HepG2 (cell line): ENCODE measurements at regions not wholly inside any gene's neighbourhood (a gene's known extent, or its start where the extent isn't known, plus 50 kb on each side); places are given as distances from the start of the nearest gene placed in this dataset.

Source experiments
- ATAC-seq: fragments of 200-7000 bp; cut with Tn5 transposase; 3 replicates; pipeline ENCODE4 v1.9.1; 2020; ENCODE audit warnings: mild to moderate bottlenecking, moderate library complexity
- BruUV-seq: library from RNA; stranded (reverse); fragments of 400-500 nt; replicated peaks from 2 replicates; lab custom pipeline; 2021; lab: Mats Ljungman, UMichigan
- CTCF ChIA-PET: fragments of 300-600 bp; formaldehyde crosslinking; extraction: SDS; loops from one replicate; lab custom pipeline; 2021; ENCODE audit warnings: low total read pairs, inconsistent platforms, low intra/inter-chr PET ratio; lab: Yijun Ruan, JAX
- POLR2A ChIA-PET: fragments of 350-600 bp; sonication (Branson Sonifier 250); formaldehyde crosslinking; loops from one replicate; lab custom pipeline; 2020; ENCODE audit warnings: antibody characterized with exemption, inconsistent platforms; lab: Yijun Ruan, JAX
- DNase-seq: peaks from one replicate; pipeline ENCODE4 v3.0.0-alpha.2; 2015; ENCODE audit warnings: low spot score
- FAIRE-seq: peaks from 3 replicates; lab custom pipeline; 2011; peaks lifted over from hg19 to GRCh38; lab: Jason Lieb, UNC
- H2AFZ ChIP-seq: one replicate; pipeline ENCODE4 v1.6.1; 2011; ENCODE audit warnings: low read length, inconsistent platforms
- H3K27ac ChIP-seq: fragments of 300-600 bp; 3 replicates; pipeline ENCODE4 v1.8.0; 2011; ENCODE audit warnings: mixed run types, mild to moderate bottlenecking, mixed read lengths, low read length, inconsistent platforms; ENCODE audit not compliant: insufficient read depth; ENCODE audit errors: extremely low read length
- H3K27me3 ChIP-seq, 2 experiments: fragments of 200-600 bp in 1 of 2; 2 replicates in 1 of 2; 3 replicates in 1 of 2; pipeline versions ENCODE4 v1.6.0 to v1.8.0; 2011; ENCODE audit warnings: low read length in 2 of 2, mild to moderate bottlenecking in 2 of 2, moderate library complexity in 2 of 2, inconsistent platforms in 1 of 2; ENCODE audit not compliant: insufficient read depth in 2 of 2, control insufficient read depth in 1 of 2
- H3K36me3 ChIP-seq, 2 experiments: fragments of 200-600 bp in 1 of 2; replicated peaks in 1 of 2; 2 replicates in 1 of 2; 3 replicates in 1 of 2; pipeline versions ENCODE4 v1.5.1 to v1.8.0; 2011; ENCODE audit warnings: low read length in 2 of 2, inconsistent platforms in 1 of 2; ENCODE audit not compliant: insufficient read depth in 2 of 2, control insufficient read depth in 1 of 2
- H3K4me1 ChIP-seq: 2 replicates; pipeline ENCODE4 v1.5.1; 2012; ENCODE audit warnings: low read length, inconsistent platforms; ENCODE audit not compliant: insufficient read depth
- H3K4me2 ChIP-seq: 2 replicates; pipeline ENCODE4 v1.6.0; 2011; ENCODE audit warnings: low read depth, low read length, inconsistent platforms
- H3K4me3 ChIP-seq, 3 experiments: fragments of 200-600 bp in 1 of 3; sonication (generic), shearing (Covaris generic) in 1 of 3; replicated peaks in 1 of 3; 2 replicates each; pipeline ENCODE4 v1.5.1; 2011 to 2016; ENCODE audit warnings: low read length in 3 of 3, inconsistent platforms in 2 of 3, low read depth in 2 of 3, mild to moderate bottlenecking in 2 of 3, control low read depth in 1 of 3, mixed read lengths in 1 of 3; ENCODE audit not compliant: insufficient read depth in 1 of 3
- H3K79me2 ChIP-seq: one replicate; pipeline ENCODE4 v1.6.1; 2011; ENCODE audit warnings: low read length, inconsistent platforms; ENCODE audit not compliant: insufficient read depth
- H3K9ac ChIP-seq: 2 replicates; pipeline ENCODE4 v1.6.0; 2011; ENCODE audit warnings: mild to moderate bottlenecking, low read depth, low read length, inconsistent platforms; ENCODE audit not compliant: insufficient read depth
- H3K9me3 ChIP-seq: 2 replicates; pipeline ENCODE4 v1.5.1; 2012; ENCODE audit warnings: mild to moderate bottlenecking, low read length
- H4K20me1 ChIP-seq: 2 replicates; pipeline ENCODE4 v1.6.0; 2011; ENCODE audit warnings: inconsistent platforms, mild to moderate bottlenecking, low read length, moderate library complexity; ENCODE audit not compliant: insufficient read depth
- DR1 ChIP-seq: sonication (generic); formaldehyde crosslinking; IDR thresholded peaks from 2 replicates; pipeline ENCODE4 v1.8.0; 2021; ENCODE audit warnings: mild to moderate bottlenecking, missing genetic modification reagents, inconsistent platforms
- HOXD1 ChIP-seq: sonication (generic); formaldehyde crosslinking; IDR thresholded peaks from 2 replicates; pipeline ENCODE4 v1.5.0; 2020; ENCODE audit warnings: missing genetic modification reagents
- JDP2 ChIP-seq: sonication (generic); formaldehyde crosslinking; IDR thresholded peaks from 2 replicates; pipeline ENCODE4 v1.8.1; 2022; ENCODE audit warnings: missing genetic modification reagents, borderline replicate concordance
- KMT2A ChIP-seq: sonication (generic); formaldehyde crosslinking; IDR thresholded peaks from 2 replicates; pipeline ENCODE4 v1.4.0; 2020; ENCODE audit warnings: missing genetic modification reagents
- PHF5A ChIP-seq: IDR thresholded peaks from one replicate; pipeline ENCODE4 v1.6.1; 2018; ENCODE audit warnings: low read depth, missing genetic modification reagents; ENCODE audit not compliant: unreplicated experiment
- XRCC5 ChIP-seq: fragments of 200-400 bp; formaldehyde crosslinking; optimal IDR thresholded peaks from 2 replicates; pipeline ENCODE3; 2017; ENCODE audit warnings: mild to moderate bottlenecking, low read length
- ZNF496 ChIP-seq: sonication (generic); formaldehyde crosslinking; IDR thresholded peaks from 2 replicates; pipeline ENCODE4 v1.8.1; 2023; ENCODE audit warnings: mild to moderate bottlenecking, moderate library complexity, missing genetic modification reagents; ENCODE audit not compliant: insufficient replicate concordance
- ZNF501 ChIP-seq: sonication (generic); formaldehyde crosslinking; IDR thresholded peaks from 2 replicates; pipeline ENCODE4 v1.5.1; 2020; ENCODE audit warnings: mild to moderate bottlenecking, moderate library complexity, missing genetic modification reagents
- WGBS: methylation state at CpG from one replicate; pipeline ENCODE4 v1.1.6; 2017; ENCODE audit warnings: low lambda C conversion rate; 5-methylcytosine and 5-hydroxymethylcytosine counted together
- in situ Hi-C: cut with HindIII; loops from 2 replicates; pipeline ENCODE4 v1.10.0; 2017; ENCODE audit warnings: low pct_unique_long_range_greater_than_20kb; ENCODE audit not compliant: extremely low pct_ligation_motif_present
- intact Hi-C: fragments of 100-400 bp; cut with micrococcal nuclease; formaldehyde crosslinking; loops from one replicate; pipeline ENCODE4 v1.10.0; 2022; ENCODE audit not compliant: unreplicated experiment
- TF ChIP-seq, protein P1 (sequence below): sonication (generic); formaldehyde crosslinking; IDR thresholded peaks from 2 replicates; pipeline ENCODE4 v1.5.1; 2020; ENCODE audit warnings: missing genetic modification reagents, mild to moderate bottlenecking, borderline replicate concordance
- TF ChIP-seq, protein P2 (sequence below): sonication (generic); formaldehyde crosslinking; IDR thresholded peaks from 2 replicates; pipeline ENCODE4 v1.4.0; 2020; ENCODE audit warnings: mild to moderate bottlenecking, missing genetic modification reagents

DNA sequence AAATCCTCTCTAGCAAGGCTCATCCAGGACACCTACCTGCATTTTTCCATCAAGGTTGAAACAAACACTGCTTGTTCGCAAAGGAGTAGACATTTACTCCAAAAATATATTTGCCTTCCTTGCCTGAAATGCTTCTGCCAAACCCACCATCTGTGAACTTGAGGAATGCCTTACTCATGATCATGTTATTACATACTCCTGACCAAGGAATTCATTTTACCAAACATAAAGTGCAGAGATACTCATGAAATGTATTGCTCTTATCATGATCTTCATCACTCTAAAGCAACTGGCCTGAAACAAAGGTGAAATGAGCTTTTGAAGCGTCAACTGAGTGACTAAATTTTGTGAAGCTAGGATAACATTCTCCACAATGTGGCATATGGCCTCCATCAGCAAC is 243.1 kb upstream of the CCDC179 start:
- FAIRE-seq: no peak

DNA sequence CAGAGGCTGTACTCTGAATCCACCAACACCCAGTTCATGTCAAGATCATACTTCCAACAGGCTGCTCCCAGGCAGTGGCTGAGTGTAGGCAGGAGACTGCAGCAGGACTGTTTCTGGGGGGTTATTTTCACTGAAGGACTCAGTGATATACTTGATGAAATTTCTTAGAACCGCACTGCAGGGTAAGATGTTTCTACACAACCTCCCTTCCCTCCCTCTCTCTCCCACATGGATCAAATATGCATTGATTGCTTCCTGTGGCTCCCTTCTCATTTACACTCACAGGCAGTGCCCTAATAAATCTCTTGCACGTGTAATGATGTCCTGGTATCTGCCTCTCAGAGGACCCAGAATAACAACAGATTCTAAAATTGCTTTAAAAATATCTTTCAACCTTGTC is 251.3 kb upstream of the CCDC179 start:
- BruUV-seq: no TSS peak
- ATAC-seq: no peak
- DNase-seq: no peak
- 66% methylated on average over 2 of the region's 2 CpGs for WGBS
- FAIRE-seq: no peak
- H4K20me1 ChIP-seq: no peaks in the 10 kb centered on the region
- H3K27ac ChIP-seq: no peak overlapping the region
- no peaks in the 10 kb centered on the region for H3K9me3 ChIP-seq
- CTCF ChIA-PET: no interaction called here
- no peak overlapping the region for H2AFZ ChIP-seq
- POLR2A ChIA-PET: no interaction called here
- intact Hi-C loops (no loop called here), in situ Hi-C loops (loop anchor here (25.0 kb wide), 1 partner anchor 1276 kb away; no protein-coding TSS in a partner anchor)
- H3K4me1 ChIP-seq: peaks cover 13% of the 10 kb centered on the region
- no peak for TF ChIP-seq ZNF501 (CRISPR knock-in tag)
- no peak for TF ChIP-seq ZNF496 (CRISPR knock-in tag)
- TF ChIP-seq JDP2: no peak
- no peak for TF ChIP-seq DR1 (CRISPR knock-in tag)
- no peak for TF ChIP-seq KMT2A
- TF ChIP-seq, protein P1, sequence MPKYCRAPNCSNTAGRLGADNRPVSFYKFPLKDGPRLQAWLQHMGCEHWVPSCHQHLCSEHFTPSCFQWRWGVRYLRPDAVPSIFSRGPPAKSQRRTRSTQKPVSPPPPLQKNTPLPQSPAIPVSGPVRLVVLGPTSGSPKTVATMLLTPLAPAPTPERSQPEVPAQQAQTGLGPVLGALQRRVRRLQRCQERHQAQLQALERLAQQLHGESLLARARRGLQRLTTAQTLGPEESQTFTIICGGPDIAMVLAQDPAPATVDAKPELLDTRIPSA (CRISPR knock-in tag): no peak
- no peak for TF ChIP-seq PHF5A
- no peaks in the 10 kb centered on the region for H3K79me2 ChIP-seq
- no peak overlapping the region for H3K4me2 ChIP-seq
- no peaks in the 10 kb centered on the region for H3K27me3 ChIP-seq
- no peak overlapping the region for H3K4me3 ChIP-seq
- no peaks in the 10 kb centered on the region for H3K36me3 ChIP-seq
- H3K9ac ChIP-seq: no peak overlapping the region

More for the DNA sequence above, 243.1 kb upstream of the CCDC179 start:
- BruUV-seq: no TSS peak
- WGBS: 7% methylated on average over 2 of the region's 2 CpGs
- Histone ChIP-seq H3K27me3 (no peaks in the 10 kb centered on the region; a peak in 1 of 5 replicates), H4K20me1 (no peaks in the 10 kb centered on the region), H3K27ac (no peak overlapping the region), H3K79me2 (no peaks in the 10 kb centered on the region), H3K4me2 (no peak overlapping the region), H3K4me1 (no peaks in the 10 kb centered on the region), H3K9me3 (no peaks in the 10 kb centered on the region), H3K36me3 (no peaks in the 10 kb centered on the region), H3K4me3 (no peak overlapping the region), H3K9ac (no peak overlapping the region), H2AFZ (no peak overlapping the region)
- no peak for DNase-seq
- TF ChIP-seq, protein P2, sequence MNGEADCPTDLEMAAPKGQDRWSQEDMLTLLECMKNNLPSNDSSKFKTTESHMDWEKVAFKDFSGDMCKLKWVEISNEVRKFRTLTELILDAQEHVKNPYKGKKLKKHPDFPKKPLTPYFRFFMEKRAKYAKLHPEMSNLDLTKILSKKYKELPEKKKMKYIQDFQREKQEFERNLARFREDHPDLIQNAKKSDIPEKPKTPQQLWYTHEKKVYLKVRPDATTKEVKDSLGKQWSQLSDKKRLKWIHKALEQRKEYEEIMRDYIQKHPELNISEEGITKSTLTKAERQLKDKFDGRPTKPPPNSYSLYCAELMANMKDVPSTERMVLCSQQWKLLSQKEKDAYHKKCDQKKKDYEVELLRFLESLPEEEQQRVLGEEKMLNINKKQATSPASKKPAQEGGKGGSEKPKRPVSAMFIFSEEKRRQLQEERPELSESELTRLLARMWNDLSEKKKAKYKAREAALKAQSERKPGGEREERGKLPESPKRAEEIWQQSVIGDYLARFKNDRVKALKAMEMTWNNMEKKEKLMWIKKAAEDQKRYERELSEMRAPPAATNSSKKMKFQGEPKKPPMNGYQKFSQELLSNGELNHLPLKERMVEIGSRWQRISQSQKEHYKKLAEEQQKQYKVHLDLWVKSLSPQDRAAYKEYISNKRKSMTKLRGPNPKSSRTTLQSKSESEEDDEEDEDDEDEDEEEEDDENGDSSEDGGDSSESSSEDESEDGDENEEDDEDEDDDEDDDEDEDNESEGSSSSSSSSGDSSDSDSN (CRISPR knock-in tag): no peak
- TF ChIP-seq HOXD1 (CRISPR knock-in tag): no peak
- TF ChIP-seq XRCC5: no peak
- intact Hi-C loops (no loop called here), in situ Hi-C loops (loop anchor here (25.0 kb wide), 1 partner anchor 1284 kb away; no protein-coding TSS in a partner anchor)
- ChIA-PET POLR2A (no interaction called here), CTCF (no interaction called here)
- ATAC-seq: no peak
